ENCODE measurements at regions not wholly inside any gene's neighbourhood (a gene's known extent, or its start where the extent isn't known, plus 50 kb on each side); places are given as distances from the start of the nearest gene placed in this dataset.

DNA sequence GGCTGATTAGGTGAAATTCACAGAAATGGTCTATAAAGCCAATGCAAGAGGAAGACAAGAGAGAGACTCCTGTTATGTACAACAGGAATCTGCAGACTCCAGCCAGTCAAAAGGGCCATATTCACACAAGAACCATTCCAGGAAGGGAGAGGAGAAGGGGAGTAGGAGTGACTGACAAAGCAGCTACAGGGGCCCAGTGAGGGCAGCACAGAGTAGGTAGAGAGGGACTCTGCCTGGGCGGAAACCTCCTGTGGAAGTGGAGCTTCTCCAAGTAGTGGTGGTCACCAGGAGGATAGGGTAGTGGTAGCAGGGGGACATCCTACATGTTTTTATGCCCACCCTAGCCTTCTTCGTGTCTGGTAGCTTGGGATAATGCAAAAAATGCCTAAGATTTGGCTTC, 667.3 kb downstream of the ACTL7B start:
- no peak overlapping the region for H3K4me3 ChIP-seq
- H3K36me3 ChIP-seq: no peaks in the 10 kb centered on the region
- H3K9me3 ChIP-seq: no peaks in the 10 kb centered on the region
- H3K27me3 ChIP-seq: no peaks in the 10 kb centered on the region
- no peak overlapping the region for H3K27ac ChIP-seq
- TF ChIP-seq POLR2A (IDR thresholded peaks at IDR 0.05) (no peak), POLR2AphosphoS5 (IDR thresholded peaks at IDR 0.05; ENCODE audit: insufficient read depth in 1 of 2, low read depth in 1 of 2) (no peak)
- TF ChIP-seq, protein P1, sequence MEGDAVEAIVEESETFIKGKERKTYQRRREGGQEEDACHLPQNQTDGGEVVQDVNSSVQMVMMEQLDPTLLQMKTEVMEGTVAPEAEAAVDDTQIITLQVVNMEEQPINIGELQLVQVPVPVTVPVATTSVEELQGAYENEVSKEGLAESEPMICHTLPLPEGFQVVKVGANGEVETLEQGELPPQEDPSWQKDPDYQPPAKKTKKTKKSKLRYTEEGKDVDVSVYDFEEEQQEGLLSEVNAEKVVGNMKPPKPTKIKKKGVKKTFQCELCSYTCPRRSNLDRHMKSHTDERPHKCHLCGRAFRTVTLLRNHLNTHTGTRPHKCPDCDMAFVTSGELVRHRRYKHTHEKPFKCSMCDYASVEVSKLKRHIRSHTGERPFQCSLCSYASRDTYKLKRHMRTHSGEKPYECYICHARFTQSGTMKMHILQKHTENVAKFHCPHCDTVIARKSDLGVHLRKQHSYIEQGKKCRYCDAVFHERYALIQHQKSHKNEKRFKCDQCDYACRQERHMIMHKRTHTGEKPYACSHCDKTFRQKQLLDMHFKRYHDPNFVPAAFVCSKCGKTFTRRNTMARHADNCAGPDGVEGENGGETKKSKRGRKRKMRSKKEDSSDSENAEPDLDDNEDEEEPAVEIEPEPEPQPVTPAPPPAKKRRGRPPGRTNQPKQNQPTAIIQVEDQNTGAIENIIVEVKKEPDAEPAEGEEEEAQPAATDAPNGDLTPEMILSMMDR (IDR thresholded peaks at IDR 0.05): no peak
- peaks cover 20% of the 10 kb centered on the region for H3K4me1 ChIP-seq
- intact Hi-C loops (cut with DNase I): no loop called here
- no peak for DNase-seq (ENCODE audit: extremely low spot score in 2 of 2)

DNA sequence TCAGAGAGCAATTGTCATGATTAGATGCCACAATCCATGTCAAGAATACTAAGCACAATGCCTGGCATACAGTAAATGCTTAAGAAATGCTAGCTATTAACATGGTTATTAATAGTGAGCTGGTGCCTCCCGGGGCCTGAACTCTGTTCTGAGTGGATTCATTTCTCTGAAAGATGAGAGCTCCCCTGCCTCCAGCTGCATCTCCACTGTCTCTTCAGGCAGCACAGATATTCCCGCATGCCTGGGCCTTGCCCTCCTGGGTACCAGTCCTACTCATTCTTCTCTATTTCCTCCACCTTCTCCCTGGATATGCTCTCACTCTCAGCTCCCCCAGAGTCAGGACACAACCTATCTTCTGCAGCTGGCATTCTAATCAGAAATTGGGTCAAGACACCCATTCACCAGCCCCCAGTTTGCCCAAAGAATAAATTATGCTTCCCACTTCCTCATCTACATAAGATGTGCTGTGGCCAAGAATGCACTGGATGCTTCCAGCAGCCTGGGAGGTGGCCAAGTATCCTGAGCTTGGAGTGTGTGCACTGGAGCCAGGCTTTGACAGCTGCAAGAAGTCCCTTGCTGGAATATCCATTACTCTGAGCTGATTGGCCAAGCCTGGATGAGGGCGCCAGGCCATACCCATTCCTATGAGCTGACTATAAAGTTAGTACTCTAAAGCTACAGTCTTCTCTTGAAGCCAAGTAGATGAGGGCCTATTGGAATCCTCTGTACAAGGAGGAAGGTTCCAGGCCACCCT, 669.0 kb downstream of the ACTL7B start:
- intact Hi-C loops (cut with DNase I): no loop called here
- Histone ChIP-seq H3K4me1 (peaks cover 26% of the 10 kb centered on the region), H3K9me3 (no peaks in the 10 kb centered on the region), H3K4me3 (no peak overlapping the region), H3K27me3 (no peaks in the 10 kb centered on the region), H3K27ac (no peak overlapping the region), H3K36me3 (no peaks in the 10 kb centered on the region)
- TF ChIP-seq POLR2A (IDR thresholded peaks at IDR 0.05): no peak
- TF ChIP-seq, protein P1 (IDR thresholded peaks at IDR 0.05): no peak
- no peak for TF ChIP-seq POLR2AphosphoS5 (IDR thresholded peaks at IDR 0.05; ENCODE audit: insufficient read depth in 1 of 2, low read depth in 1 of 2)
- DNase-seq (ENCODE audit: extremely low spot score in 2 of 2): no peak

DNA sequence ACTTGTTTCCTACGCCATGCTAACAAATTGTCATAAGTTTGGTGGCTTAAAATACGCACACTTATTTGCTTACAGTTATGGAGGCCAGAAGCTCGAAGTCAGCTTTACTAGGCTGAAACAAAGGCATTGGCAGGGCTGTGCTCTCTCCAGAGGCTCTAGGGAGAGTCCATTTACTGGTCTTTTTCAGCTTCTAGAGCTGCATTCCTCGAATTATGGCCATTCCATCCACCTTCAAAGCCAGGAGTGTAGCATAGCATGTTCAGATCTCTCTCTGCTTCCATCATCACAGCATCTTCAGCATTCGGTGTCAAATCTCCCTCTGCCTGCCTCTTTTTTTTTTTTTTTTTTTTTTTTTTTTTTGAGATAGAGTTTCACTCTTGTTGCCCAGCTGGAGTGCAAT, 670.2 kb downstream of the ACTL7B start:
- no peak overlapping the region for H3K27ac ChIP-seq
- H3K36me3 ChIP-seq: no peaks in the 10 kb centered on the region
- H3K27me3 ChIP-seq: no peaks in the 10 kb centered on the region
- H3K9me3 ChIP-seq: no peaks in the 10 kb centered on the region
- DNase-seq (ENCODE audit: extremely low spot score in 2 of 2): no peak
- H3K4me3 ChIP-seq: no peak overlapping the region
- H3K4me1 ChIP-seq: peaks cover 26% of the 10 kb centered on the region
- TF ChIP-seq, protein P1 (IDR thresholded peaks at IDR 0.05): no peak
- TF ChIP-seq POLR2AphosphoS5 (IDR thresholded peaks at IDR 0.05; ENCODE audit: insufficient read depth in 1 of 2, low read depth in 1 of 2) (no peak), POLR2A (IDR thresholded peaks at IDR 0.05) (no peak)
- intact Hi-C loops (cut with DNase I): no loop called here

DNA sequence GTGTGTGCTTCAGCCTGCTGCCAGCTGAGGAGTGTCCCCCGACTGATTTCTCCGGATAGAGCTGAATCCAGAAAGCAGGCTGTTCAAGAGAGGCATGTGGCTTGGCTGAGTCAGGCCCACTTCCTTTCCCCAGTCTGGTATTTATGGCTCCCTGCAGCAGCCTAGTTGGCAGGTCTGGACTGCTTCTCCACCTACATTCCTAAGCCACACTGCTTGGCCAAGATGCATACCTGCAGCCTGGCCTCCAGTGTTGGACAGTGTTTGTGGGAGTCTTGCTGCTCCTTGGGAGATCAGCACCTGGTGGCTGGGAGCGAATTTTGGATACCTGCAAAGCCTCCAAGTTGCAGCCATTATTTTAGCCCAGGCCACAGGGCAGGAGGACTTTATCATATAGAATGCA, 670.8 kb downstream of the ACTL7B start:
- TF ChIP-seq, protein P1 (IDR thresholded peaks at IDR 0.05): no peak
- no peak for TF ChIP-seq POLR2AphosphoS5 (IDR thresholded peaks at IDR 0.05; ENCODE audit: insufficient read depth in 1 of 2, low read depth in 1 of 2)
- TF ChIP-seq POLR2A (IDR thresholded peaks at IDR 0.05): no peak
- H3K27me3 ChIP-seq: no peaks in the 10 kb centered on the region
- intact Hi-C loops (cut with DNase I): no loop called here
- H3K4me3 ChIP-seq: no peak overlapping the region
- H3K27ac ChIP-seq: no peak overlapping the region
- DNase-seq (ENCODE audit: extremely low spot score in 2 of 2): no peak
- H3K4me1 ChIP-seq: peaks cover 26% of the 10 kb centered on the region
- no peaks in the 10 kb centered on the region for H3K36me3 ChIP-seq
- H3K9me3 ChIP-seq: no peaks in the 10 kb centered on the region

DNA sequence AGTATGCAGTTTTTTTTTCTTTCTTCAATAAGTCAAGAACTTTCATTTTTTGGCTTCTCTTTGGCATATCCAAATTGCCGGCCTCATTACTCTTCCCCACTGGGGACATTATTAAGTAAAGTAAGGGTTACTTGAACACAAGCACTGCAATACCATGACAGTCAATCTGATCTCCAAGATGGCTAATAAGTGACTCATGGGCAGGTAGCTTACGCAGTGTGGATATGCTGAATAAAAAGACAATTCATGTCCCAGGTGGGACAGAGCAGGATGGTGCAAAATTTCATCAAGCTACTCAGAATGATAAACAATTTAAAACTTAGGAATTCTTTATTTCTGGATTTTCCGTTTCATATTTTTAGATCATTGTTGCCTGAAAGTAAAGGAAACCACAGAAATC, 671.8 kb downstream of the ACTL7B start:
- no peaks in the 10 kb centered on the region for H3K36me3 ChIP-seq
- peaks cover 26% of the 10 kb centered on the region for H3K4me1 ChIP-seq
- no peak overlapping the region for H3K4me3 ChIP-seq
- no peaks in the 10 kb centered on the region for H3K9me3 ChIP-seq
- intact Hi-C loops (cut with DNase I): no loop called here
- TF ChIP-seq POLR2AphosphoS5 (IDR thresholded peaks at IDR 0.05; ENCODE audit: insufficient read depth in 1 of 2, low read depth in 1 of 2) (no peak), POLR2A (IDR thresholded peaks at IDR 0.05) (no peak)
- TF ChIP-seq, protein P1 (IDR thresholded peaks at IDR 0.05): no peak
- no peaks in the 10 kb centered on the region for H3K27me3 ChIP-seq
- DNase-seq (ENCODE audit: extremely low spot score in 2 of 2): no peak
- no peak overlapping the region for H3K27ac ChIP-seq

Measured in vagina (tissue), 2 donors.